ENCODE measurements at regions not wholly inside any gene's neighbourhood (a gene's known extent, or its start where the extent isn't known, plus 50 kb on each side); places are given as distances from the start of the nearest gene placed in this dataset.

DNA sequence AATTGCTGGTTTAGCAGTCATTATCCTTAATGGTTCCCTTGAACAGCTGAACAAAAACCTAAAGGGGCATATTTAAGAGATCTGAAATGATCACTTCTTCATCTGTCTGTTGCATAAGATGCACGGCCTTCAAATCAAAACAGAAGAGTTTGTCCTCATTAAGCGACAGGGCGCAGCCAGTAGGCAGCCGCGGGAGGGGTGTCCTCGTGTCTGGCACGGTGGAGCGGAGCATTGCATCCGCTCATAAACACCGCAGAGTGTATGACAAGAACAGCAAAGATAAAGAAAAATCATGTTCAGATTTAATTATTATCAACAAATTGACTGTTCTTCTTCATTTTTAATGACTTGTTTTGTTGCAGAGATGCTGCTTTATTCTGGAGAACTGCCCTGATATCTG, 255.6 kb upstream of the ADARB2 start:
- intact Hi-C loops (cut with micrococcal nuclease; ENCODE audit: unreplicated experiment) = no loop called here
- no peak for DNase-seq (ENCODE audit: low spot score)
- BruUV-seq (replicated peaks) = no TSS peak
- H3K9me3 ChIP-seq (ENCODE audit: low read length) = no peaks in the 10 kb centered on the region
- no peak overlapping the region for H3K4me2 ChIP-seq (ENCODE audit: low read length)
- ChIA-PET POLR2A (no interaction called here), CTCF (ENCODE audit: unreplicated experiment) (no interaction called here)
- H3K79me2 ChIP-seq (ENCODE audit: insufficient read depth, low read depth, low read length) = no peaks in the 10 kb centered on the region
- no peaks in the 10 kb centered on the region for H3K4me1 ChIP-seq (ENCODE audit: insufficient read depth, low read length, poor library complexity, severe bottlenecking)
- H3K9me2 ChIP-seq (ENCODE audit: insufficient read depth, low read length) = no peaks in the 10 kb centered on the region
- H4K20me1 ChIP-seq (ENCODE audit: insufficient read depth, low read length) = no peaks in the 10 kb centered on the region
- no peak overlapping the region for H3K4me3 ChIP-seq (ENCODE audit: low read depth, low read length, poor library complexity, severe bottlenecking)
- no peaks in the 10 kb centered on the region for H3K36me3 ChIP-seq (ENCODE audit: insufficient read depth, low read length)
- H3K27ac ChIP-seq (ENCODE audit: low read depth, low read length, poor library complexity, severe bottlenecking) = no peak overlapping the region
- TF ChIP-seq, protein P1, sequence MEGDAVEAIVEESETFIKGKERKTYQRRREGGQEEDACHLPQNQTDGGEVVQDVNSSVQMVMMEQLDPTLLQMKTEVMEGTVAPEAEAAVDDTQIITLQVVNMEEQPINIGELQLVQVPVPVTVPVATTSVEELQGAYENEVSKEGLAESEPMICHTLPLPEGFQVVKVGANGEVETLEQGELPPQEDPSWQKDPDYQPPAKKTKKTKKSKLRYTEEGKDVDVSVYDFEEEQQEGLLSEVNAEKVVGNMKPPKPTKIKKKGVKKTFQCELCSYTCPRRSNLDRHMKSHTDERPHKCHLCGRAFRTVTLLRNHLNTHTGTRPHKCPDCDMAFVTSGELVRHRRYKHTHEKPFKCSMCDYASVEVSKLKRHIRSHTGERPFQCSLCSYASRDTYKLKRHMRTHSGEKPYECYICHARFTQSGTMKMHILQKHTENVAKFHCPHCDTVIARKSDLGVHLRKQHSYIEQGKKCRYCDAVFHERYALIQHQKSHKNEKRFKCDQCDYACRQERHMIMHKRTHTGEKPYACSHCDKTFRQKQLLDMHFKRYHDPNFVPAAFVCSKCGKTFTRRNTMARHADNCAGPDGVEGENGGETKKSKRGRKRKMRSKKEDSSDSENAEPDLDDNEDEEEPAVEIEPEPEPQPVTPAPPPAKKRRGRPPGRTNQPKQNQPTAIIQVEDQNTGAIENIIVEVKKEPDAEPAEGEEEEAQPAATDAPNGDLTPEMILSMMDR (conservative IDR thresholded peaks at IDR 0.05; ENCODE audit: low read length) = no peak
- no peak for TF ChIP-seq EZH2phosphoT487 (IDR thresholded peaks at IDR 0.05; ENCODE audit: borderline replicate concordance, low read depth, low read length)
- H2AFZ ChIP-seq (ENCODE audit: low read length) = no peak overlapping the region

DNA sequence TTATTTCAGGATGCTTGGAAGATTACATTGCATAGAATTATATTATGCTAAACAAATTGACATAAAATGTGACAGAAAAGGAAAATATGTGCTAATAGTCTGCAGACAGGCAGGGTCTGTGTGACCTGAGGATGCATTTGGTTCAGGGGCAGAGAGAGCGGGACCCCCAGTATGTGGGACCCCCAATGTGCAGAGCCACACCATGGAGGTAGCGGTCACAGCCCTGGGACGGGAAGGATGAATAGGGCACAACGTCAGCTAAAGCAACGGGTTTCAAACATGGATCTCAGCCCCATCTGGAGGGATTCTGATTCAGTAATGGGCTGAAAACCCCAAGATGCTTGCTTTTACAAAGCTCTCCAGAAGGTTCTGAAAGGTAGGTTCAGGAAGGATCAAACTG, 251.8 kb upstream of the ADARB2 start:
- H2AFZ ChIP-seq (ENCODE audit: low read length) = no peak overlapping the region
- BruUV-seq (replicated peaks) = no TSS peak
- H3K9me3 ChIP-seq (ENCODE audit: low read length) = no peaks in the 10 kb centered on the region
- no peaks in the 10 kb centered on the region for H4K20me1 ChIP-seq (ENCODE audit: insufficient read depth, low read length)
- no peak overlapping the region for H3K4me3 ChIP-seq (ENCODE audit: low read depth, low read length, poor library complexity, severe bottlenecking)
- ChIA-PET CTCF (ENCODE audit: unreplicated experiment) (no interaction called here), POLR2A (no interaction called here)
- H3K27ac ChIP-seq (ENCODE audit: low read depth, low read length, poor library complexity, severe bottlenecking) = no peak overlapping the region
- H3K4me1 ChIP-seq (ENCODE audit: insufficient read depth, low read length, poor library complexity, severe bottlenecking) = no peaks in the 10 kb centered on the region
- no peaks in the 10 kb centered on the region for H3K79me2 ChIP-seq (ENCODE audit: insufficient read depth, low read depth, low read length)
- TF ChIP-seq, protein P1 (conservative IDR thresholded peaks at IDR 0.05; ENCODE audit: low read length) = no peak
- no peak for TF ChIP-seq EZH2phosphoT487 (IDR thresholded peaks at IDR 0.05; ENCODE audit: borderline replicate concordance, low read depth, low read length)
- DNase-seq (ENCODE audit: low spot score) = no peak
- no peaks in the 10 kb centered on the region for H3K36me3 ChIP-seq (ENCODE audit: insufficient read depth, low read length)
- intact Hi-C loops (cut with micrococcal nuclease; ENCODE audit: unreplicated experiment) = no loop called here
- H3K9me2 ChIP-seq (ENCODE audit: insufficient read depth, low read length) = no peaks in the 10 kb centered on the region
- H3K4me2 ChIP-seq (ENCODE audit: low read length) = no peak overlapping the region

DNA sequence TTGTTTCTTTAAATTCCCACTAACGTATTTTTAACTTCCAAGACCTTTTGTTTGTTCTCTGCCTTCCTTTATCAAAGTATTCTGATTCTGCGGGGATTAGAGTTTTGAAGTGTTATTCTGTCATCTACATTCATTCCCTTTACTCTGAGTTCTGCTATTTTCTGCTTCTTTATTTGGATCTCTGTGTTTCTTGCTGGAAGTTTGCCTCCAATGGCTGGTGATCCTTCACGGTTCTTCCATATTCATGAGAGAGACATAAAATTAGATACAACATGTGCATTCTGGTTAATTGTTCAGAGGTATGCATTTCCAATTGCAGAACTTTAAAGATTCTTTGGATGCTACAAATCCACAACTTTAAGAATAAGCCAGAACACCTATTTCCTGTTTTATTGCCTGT, 244.7 kb upstream of the ADARB2 start:
- TF ChIP-seq, protein P1 (conservative IDR thresholded peaks at IDR 0.05; ENCODE audit: low read length) = no peak
- no peak for TF ChIP-seq EZH2phosphoT487 (IDR thresholded peaks at IDR 0.05; ENCODE audit: borderline replicate concordance, low read depth, low read length)
- no peaks in the 10 kb centered on the region for H3K9me3 ChIP-seq (ENCODE audit: low read length)
- no peak overlapping the region for H3K27ac ChIP-seq (ENCODE audit: low read depth, low read length, poor library complexity, severe bottlenecking)
- H2AFZ ChIP-seq (ENCODE audit: low read length) = no peak overlapping the region
- H3K4me3 ChIP-seq (ENCODE audit: low read depth, low read length, poor library complexity, severe bottlenecking) = no peak overlapping the region
- intact Hi-C loops (cut with micrococcal nuclease; ENCODE audit: unreplicated experiment) = no loop called here
- POLR2A ChIA-PET = no interaction called here
- H3K4me2 ChIP-seq (ENCODE audit: low read length) = no peak overlapping the region
- no peak for DNase-seq (ENCODE audit: low spot score)
- no peaks in the 10 kb centered on the region for H3K36me3 ChIP-seq (ENCODE audit: insufficient read depth, low read length)
- CTCF ChIA-PET (ENCODE audit: unreplicated experiment) = no interaction called here
- BruUV-seq (replicated peaks) = no TSS peak
- no peaks in the 10 kb centered on the region for H3K9me2 ChIP-seq (ENCODE audit: insufficient read depth, low read length)
- H3K4me1 ChIP-seq (ENCODE audit: insufficient read depth, low read length, poor library complexity, severe bottlenecking) = no peaks in the 10 kb centered on the region
- no peaks in the 10 kb centered on the region for H4K20me1 ChIP-seq (ENCODE audit: insufficient read depth, low read length)
- H3K79me2 ChIP-seq (ENCODE audit: insufficient read depth, low read depth, low read length) = no peaks in the 10 kb centered on the region
